GM18909 (cell line): ENCODE measurements at regions not wholly inside any gene's neighbourhood (a gene's known extent, or its start where the extent isn't known, plus 50 kb on each side); places are given as distances from the start of the nearest gene placed in this dataset.
A peak's percentile ranks its signal among the peaks of the same experiment; 100 is the strongest.
"Not testable (repeated sequence)": the region's sequence is repeated elsewhere in the genome, so short reads cannot be mapped to it uniquely, and the experiment has no call there.

ENCODE experiments used
- ATAC-seq: cut with Tn5 transposase; IDR thresholded peaks from one replicate; pipeline ENCODE4 v1.9.1; 2021; ENCODE audit warnings: mild to moderate bottlenecking; ENCODE audit not compliant: unreplicated experiment, poor library complexity

DNA sequence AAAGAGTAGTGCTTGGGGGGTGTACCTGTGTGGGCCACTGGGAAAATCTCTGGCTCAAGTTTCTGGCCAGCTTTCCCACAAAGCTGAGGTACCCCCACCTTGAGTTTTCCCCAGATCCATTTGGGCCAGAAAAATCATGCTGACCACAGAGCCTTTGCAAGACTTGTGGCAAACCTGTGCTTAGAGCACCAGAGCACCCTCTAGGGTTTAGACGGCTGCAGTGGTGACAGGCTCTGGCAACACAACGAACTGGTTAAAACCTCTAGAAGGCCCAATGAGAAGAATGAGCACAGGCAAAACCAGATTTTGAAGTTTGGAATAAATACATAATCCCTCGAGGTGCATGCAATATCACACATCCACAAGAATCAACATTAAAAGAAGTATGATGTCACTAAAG lies 290.7 kb upstream of the FOLH1 start:
- ATAC-seq: no peak

DNA sequence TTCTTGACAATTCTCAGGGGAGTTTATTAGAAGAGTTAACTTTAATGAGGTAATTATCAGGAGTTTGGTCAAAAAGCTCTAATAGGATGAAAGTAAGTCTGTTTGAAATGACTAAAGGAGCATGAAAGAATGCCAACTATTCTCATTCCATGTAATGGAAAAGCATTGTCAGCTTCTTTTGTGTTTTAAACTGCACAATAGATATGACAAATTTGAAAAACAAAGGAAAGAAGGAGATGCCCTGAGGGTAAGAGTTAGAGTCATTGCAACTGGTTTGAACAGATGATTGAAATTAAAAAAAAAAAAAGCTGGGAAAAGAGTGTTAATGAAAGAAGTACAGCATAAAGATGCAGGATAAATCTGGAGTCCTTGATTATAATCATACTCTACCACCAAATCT lies 296.8 kb upstream of the FOLH1 start:
- ATAC-seq: no peak

DNA sequence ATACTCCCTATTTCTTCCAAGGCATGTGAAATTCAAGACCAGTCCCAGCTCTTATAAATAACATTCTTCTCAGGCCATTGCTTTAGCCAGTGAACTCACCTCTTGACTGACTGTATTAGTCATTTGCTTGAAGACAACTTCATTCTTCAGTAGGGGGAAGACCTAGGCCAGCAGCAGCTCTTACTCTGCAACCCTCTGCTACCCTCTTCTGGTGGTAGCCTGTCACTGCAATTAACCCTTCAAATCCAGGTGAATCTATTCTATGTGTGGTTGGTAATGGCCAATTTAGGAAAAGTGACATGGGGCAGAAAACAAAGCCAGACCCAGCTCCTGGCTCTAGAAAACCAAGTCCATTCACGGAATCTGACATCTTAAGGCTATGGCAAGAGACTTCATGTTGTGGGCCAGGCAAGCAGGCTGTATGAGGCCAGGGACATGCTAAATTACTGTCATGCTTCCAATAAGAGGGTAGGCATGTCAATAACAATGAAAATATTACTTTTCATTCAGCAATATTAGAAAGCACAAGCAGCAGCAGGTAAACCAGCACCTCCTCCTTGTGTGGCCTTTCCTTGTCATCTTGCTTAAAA lies 317.9 kb upstream of the FOLH1 start:
- ATAC-seq: peak; percentile 92

GRCh38 chr11:49533204-49533603 lies 324.8 kb upstream of the FOLH1 start:
- ATAC-seq: no peak

GRCh38 chr11:49538927-49539326 lies 330.5 kb upstream of the FOLH1 start:
- ATAC-seq: not testable (repeated sequence)

DNA sequence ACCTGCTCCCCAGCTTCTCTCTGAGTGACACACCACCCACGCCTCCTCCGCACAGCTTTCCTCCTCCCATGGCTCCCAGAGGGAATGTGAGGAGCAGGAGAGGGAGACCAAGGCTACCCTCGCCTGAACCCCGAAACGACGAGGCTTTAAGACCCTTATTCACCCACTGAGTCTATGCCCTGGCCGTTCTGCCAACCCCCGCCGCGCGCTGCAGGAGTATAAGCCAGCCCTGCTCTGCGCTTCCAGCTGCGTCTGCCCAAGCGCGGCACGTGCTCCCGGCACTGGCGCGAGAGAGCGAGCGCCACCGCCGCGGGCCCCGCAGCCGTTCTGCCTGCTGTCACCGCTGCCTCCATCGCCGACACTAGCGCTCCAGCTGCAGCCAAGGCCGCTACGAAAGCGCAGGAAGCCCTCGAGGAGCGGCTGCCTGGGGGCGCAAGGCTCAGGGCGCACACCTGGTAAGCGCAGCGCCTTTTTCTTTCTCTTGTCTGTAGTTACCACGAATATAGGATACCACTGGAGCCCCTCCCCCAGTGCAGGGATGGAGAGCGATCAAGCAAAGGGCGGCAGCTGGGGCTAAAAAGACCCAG lies 350.0 kb upstream of the FOLH1 start:
- ATAC-seq: not testable (repeated sequence)

- not testable (repeated sequence) for ATAC-seq
These were observed 352.2 kb upstream of the FOLH1 start for GRCh38 chr11:49560593-49560992.

GRCh38 chr11:49561240-49561880 lies 353.0 kb upstream of the FOLH1 start:
- not testable (repeated sequence) for ATAC-seq

- not testable (repeated sequence) for ATAC-seq
These were observed 353.9 kb upstream of the FOLH1 start for GRCh38 chr11:49562262-49562661.

GRCh38 chr11:49579492-49579891 lies 371.1 kb upstream of the FOLH1 start:
- not testable (repeated sequence) for ATAC-seq

- ATAC-seq: not testable (repeated sequence)
These were observed 366.7 kb upstream of the OR4C13 start for GRCh38 chr11:49585495-49585894.

GRCh38 chr11:49608892-49609291 lies 343.3 kb upstream of the OR4C13 start:
- ATAC-seq: not testable (repeated sequence)

DNA sequence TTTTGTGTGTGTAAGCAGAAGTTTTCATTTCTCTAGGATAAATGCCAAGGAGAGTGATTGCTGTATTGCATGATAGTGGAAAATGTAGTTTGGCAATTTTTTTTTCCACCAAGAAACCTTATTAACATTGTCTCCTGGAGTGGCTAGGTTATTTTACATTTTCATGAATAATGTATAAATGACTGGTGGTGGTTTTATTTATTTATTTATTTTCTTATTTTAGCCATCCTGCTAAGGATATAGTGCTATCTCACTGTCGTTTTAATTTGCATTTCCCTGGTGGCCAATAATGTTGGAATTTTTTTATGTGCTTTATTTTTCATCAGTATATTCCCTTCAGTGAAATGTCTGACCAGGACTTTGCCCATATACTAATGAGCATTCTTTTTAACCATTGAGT lies 328.3 kb upstream of the OR4C13 start:
- not testable (repeated sequence) for ATAC-seq

DNA sequence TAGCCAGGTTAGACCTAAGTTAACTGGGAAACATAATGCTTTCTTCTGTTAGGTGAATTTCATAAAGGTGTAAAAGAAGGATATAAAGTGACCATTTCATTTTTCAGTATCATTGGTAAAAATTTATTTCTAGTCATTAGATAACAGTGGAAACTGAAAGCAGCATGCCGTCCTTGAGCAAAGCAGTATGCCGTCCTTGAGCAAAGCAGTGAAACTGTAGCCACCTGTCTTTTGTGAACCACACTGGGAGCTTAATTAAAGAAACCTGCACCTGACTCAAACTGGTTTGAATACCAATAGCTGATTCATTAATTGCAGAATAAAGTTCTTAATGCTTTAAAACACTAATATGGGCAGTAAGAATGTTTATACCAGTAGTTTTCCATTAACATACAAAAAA lies 281.5 kb upstream of the OR4C13 start:
- ATAC-seq: not testable (repeated sequence)

- ATAC-seq: not testable (repeated sequence)
These were observed 250.1 kb upstream of the OR4C13 start for GRCh38 chr11:49702121-49702520.

GRCh38 chr11:49750447-49750846 lies 201.7 kb upstream of the OR4C13 start:
- ATAC-seq: not testable (repeated sequence)

GRCh38 chr11:49750960-49751359 lies 201.2 kb upstream of the OR4C13 start:
- ATAC-seq: not testable (repeated sequence)

- ATAC-seq: not testable (repeated sequence)
These were observed 171.4 kb upstream of the OR4C13 start for GRCh38 chr11:49780791-49781190.

DNA sequence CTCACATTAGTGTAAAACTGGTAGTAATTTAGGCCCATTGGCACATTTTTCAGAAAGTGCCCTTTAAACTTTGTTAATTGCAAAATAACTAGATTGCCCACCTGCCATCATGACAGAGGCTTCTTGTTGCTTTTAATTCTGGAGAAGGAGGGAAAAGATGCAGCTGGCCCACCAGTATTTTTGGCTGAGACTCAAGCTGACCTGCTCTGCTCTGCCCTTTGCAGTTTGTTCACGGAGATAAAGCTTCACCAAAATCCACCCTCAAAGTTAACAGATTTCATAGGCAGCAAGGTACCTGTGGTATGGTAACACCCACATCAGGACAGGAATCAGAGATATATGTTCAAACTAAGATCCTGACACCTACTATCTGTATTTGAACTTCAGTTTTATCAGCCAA lies 170.2 kb upstream of the OR4C13 start:
- ATAC-seq: not testable (repeated sequence)

DNA sequence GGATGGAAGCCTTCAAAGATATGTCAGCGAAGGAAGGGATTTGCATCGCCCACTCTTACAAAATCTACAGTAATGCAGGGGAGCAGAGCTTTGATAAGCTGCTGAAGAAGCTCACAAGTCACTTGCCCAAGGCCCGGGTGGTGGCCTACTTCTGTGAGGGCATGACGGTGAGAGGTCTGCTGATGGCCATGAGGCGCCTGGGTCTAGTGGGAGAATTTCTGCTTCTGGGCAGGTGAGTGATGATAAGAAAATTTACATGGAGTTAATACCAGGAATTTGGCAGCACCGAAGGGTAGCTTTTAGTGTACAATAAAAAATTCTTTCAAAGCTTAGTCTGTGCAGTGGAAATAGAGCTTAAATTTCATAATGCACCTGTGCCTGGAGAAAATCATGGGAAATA lies 168.3 kb upstream of the OR4C13 start:
- ATAC-seq: not testable (repeated sequence)

DNA sequence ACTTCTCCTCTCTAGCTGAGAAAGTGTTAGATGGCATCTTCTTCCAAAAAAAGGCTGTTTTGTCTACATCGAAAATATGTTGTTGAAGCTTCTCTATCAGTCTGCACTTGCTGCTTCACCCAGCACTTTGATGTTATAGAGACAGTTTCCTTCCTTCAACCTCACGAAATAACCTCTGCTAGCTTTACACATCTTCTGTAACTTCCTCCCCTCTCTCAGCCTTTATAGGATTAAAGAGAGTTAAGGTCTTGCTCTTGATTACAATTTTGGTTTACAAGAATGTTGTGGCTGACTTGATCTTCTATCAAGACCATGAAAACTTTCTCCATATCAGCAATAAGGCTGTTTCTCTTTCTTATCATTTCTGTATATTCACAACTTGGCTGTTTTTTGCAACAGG lies 162.4 kb upstream of the OR4C13 start:
- not testable (repeated sequence) for ATAC-seq
